GM23338 (cell line): ENCODE measurements at regions not wholly inside any gene's neighbourhood (a gene's known extent, or its start where the extent isn't known, plus 50 kb on each side); places are given as distances from the start of the nearest gene placed in this dataset.

Experiments used
- ATAC-seq: fragments of 200-7000 bp; cut with Tn5 transposase; 3 replicates; pipeline ENCODE4 v1.9.1; 2020
- DNase-seq: peaks from one replicate; pipeline ENCODE4 v3.0.0-alpha.2; 2015; ENCODE audit warnings: low spot score
- H2AFZ ChIP-seq: fragments of 200-600 bp; sonication (generic); 2 replicates; pipeline ENCODE4 v1.8.0; 2016; ENCODE audit warnings: antibody characterized with exemption, mild to moderate bottlenecking, moderate library complexity
- H3F3A ChIP-seq: fragments of 200-600 bp; sonication (generic); replicated peaks from 2 replicates; pipeline ENCODE4 v1.8.0; 2017; ENCODE audit warnings: antibody characterized with exemption, mixed run types, low read depth
- H3K27ac ChIP-seq: fragments of 200-600 bp; sonication (generic); 2 replicates; pipeline ENCODE4 v1.6.1; 2016; ENCODE audit warnings: low read depth
- H3K27me3 ChIP-seq: fragments of 200-600 bp; sonication (generic); 2 replicates; pipeline ENCODE4 v1.8.0; 2016; ENCODE audit warnings: mild to moderate bottlenecking, mixed run types, moderate library complexity; ENCODE audit not compliant: insufficient read depth
- H3K36me3 ChIP-seq: fragments of 200-600 bp; sonication (generic); 2 replicates; pipeline ENCODE4 v1.8.0; 2016; ENCODE audit warnings: mild to moderate bottlenecking; ENCODE audit not compliant: insufficient read depth
- H3K4me1 ChIP-seq: fragments of 200-600 bp; sonication (generic); 2 replicates; pipeline ENCODE4 v1.8.0; 2016; ENCODE audit warnings: mild to moderate bottlenecking, moderate library complexity; ENCODE audit not compliant: insufficient read depth
- H3K4me2 ChIP-seq: fragments of 200-600 bp; sonication (generic); 2 replicates; pipeline ENCODE4 v1.7.1; 2017; ENCODE audit warnings: mixed run types
- H3K4me3 ChIP-seq: fragments of 200-600 bp; sonication (generic); 2 replicates; pipeline ENCODE4 v1.6.1; 2016; ENCODE audit warnings: mixed run types
- H3K79me2 ChIP-seq: fragments of 200-600 bp; sonication (generic); replicated peaks from 2 replicates; pipeline ENCODE4 v1.8.0; 2017; ENCODE audit warnings: mild to moderate bottlenecking; ENCODE audit not compliant: insufficient read depth
- H3K9me2 ChIP-seq: fragments of 200-600 bp; sonication (generic); 2 replicates; pipeline ENCODE4 v1.8.0; 2017; ENCODE audit not compliant: insufficient read depth
- H4K20me1 ChIP-seq: fragments of 200-600 bp; sonication (generic); replicated peaks from 2 replicates; pipeline ENCODE4 v1.8.0; 2017; ENCODE audit warnings: mild to moderate bottlenecking; ENCODE audit not compliant: insufficient read depth
- H3K27ac Mint-ChIP-seq: 2 replicates; pipeline ENCODE4 v1.8.0; 2020; ENCODE audit warnings: inconsistent platforms, mild to moderate bottlenecking, moderate library complexity, mixed read lengths
- H3K27me3 Mint-ChIP-seq: 3 replicates; pipeline ENCODE4 v1.8.0; 2022; ENCODE audit warnings: low read depth, mild to moderate bottlenecking, moderate library complexity, mixed read lengths, inconsistent platforms; ENCODE audit not compliant: insufficient read depth, poor library complexity
- H3K36me3 Mint-ChIP-seq: 3 replicates; pipeline ENCODE4 v1.8.0; 2021; ENCODE audit warnings: low read depth, mild to moderate bottlenecking, inconsistent platforms, moderate library complexity, mixed read lengths
- H3K4me1 Mint-ChIP-seq: 3 replicates; pipeline ENCODE4 v1.8.0; 2020; ENCODE audit warnings: mild to moderate bottlenecking, inconsistent platforms, mixed read lengths
- H3K4me3 Mint-ChIP-seq: 3 replicates; pipeline ENCODE4 v1.8.0; 2021; ENCODE audit warnings: moderate library complexity, mild to moderate bottlenecking, inconsistent platforms, mixed read lengths
- H3K9me3 Mint-ChIP-seq: 3 replicates; pipeline ENCODE4 v1.8.0; 2020; ENCODE audit warnings: moderate library complexity, mild to moderate bottlenecking, inconsistent platforms, mixed read lengths
- CREB1 ChIP-seq: fragments of 250-450 bp; sonication (Bioruptor Pico); IDR thresholded peaks from 2 replicates; pipeline ENCODE4 v1.5.0; 2020; ENCODE audit warnings: low read depth, mild to moderate bottlenecking, moderate library complexity
- CTCF ChIP-seq, 2 experiments: fragments of 200-600 bp in 1 of 2; sonication (generic) in 1 of 2; conservative IDR thresholded peaks; 2 replicates each; pipeline versions ENCODE4 v1.5.1 to v1.6.1; 2016 to 2017; ENCODE audit warnings: antibody characterized with exemption in 2 of 2, low read depth in 2 of 2, mild to moderate bottlenecking in 2 of 2, moderate library complexity in 1 of 2
- ETS1 ChIP-seq: IDR thresholded peaks from 2 replicates; pipeline ENCODE4 v1.6.1; 2016; ENCODE audit warnings: antibody characterized with exemption
- EZH2 ChIP-seq: fragments of 200-600 bp; sonication (generic); IDR thresholded peaks from one replicate; pipeline ENCODE4 v1.8.0; 2017; ENCODE audit warnings: antibody characterized with exemption, mild to moderate bottlenecking, low read depth; ENCODE audit not compliant: unreplicated experiment
- EZH2phosphoT487 ChIP-seq: fragments of 200-600 bp; sonication (generic); IDR thresholded peaks from one replicate; pipeline ENCODE4 v1.8.1; 2018; ENCODE audit warnings: antibody characterized with exemption; ENCODE audit not compliant: unreplicated experiment
- JUNB ChIP-seq: IDR thresholded peaks from one replicate; pipeline ENCODE4 v1.6.1; 2016; ENCODE audit warnings: antibody characterized with exemption; ENCODE audit not compliant: unreplicated experiment
- NANOG ChIP-seq: IDR thresholded peaks from 2 replicates; pipeline ENCODE4 v1.6.1; 2016; ENCODE audit warnings: antibody characterized with exemption, borderline replicate concordance
- POLR2AphosphoS5 ChIP-seq: IDR thresholded peaks from 2 replicates; pipeline ENCODE4 v1.6.1; 2016; ENCODE audit warnings: antibody characterized with exemption, low read depth
- REST ChIP-seq: IDR thresholded peaks from one replicate; pipeline ENCODE4 v1.6.1; 2018; ENCODE audit warnings: antibody characterized with exemption; ENCODE audit not compliant: unreplicated experiment
- STAT1 ChIP-seq: IDR thresholded peaks from one replicate; pipeline ENCODE4 v1.6.1; 2016; ENCODE audit warnings: antibody characterized with exemption; ENCODE audit not compliant: unreplicated experiment
- ZNF114 ChIP-seq: fragments of 250-450 bp; sonication (Bioruptor Pico); IDR thresholded peaks from 2 replicates; pipeline ENCODE4 v1.5.0; 2020; ENCODE audit warnings: mild to moderate bottlenecking, moderate library complexity
- ZNF331 ChIP-seq: fragments of 250-450 bp; sonication (Bioruptor Pico); IDR thresholded peaks from 2 replicates; pipeline ENCODE4 v1.5.0; 2020; ENCODE audit warnings: low read depth, mild to moderate bottlenecking, moderate library complexity
- ZNF462 ChIP-seq: fragments of 250-450 bp; sonication (Bioruptor Pico); IDR thresholded peaks from 2 replicates; pipeline ENCODE4 v1.5.0; 2020; ENCODE audit warnings: mild to moderate bottlenecking, moderate library complexity

- Histone ChIP-seq H3K79me2 (no peaks in the 10 kb centered on the region), H4K20me1 (no peaks in the 10 kb centered on the region), H3K36me3 (no peaks in the 10 kb centered on the region), H3F3A (no peaks in the 10 kb centered on the region), H3K27me3 (no peaks in the 10 kb centered on the region), H3K4me2 (no peak overlapping the region), H3K4me1 (no peaks in the 10 kb centered on the region), H2AFZ (no peak overlapping the region), H3K9me2 (0 out of 2 replicates have a peak, but pooled peaks cover 10% of the 10 kb centered on the region), H3K27ac (no peak overlapping the region), H3K4me3 (no peak overlapping the region)
- no peak overlapping the region for H3K4me3 Mint-ChIP-seq
- DNase-seq (no peak), ATAC-seq (no peak)
- peaks cover 40% of the 10 kb centered on the region for H3K9me3 Mint-ChIP-seq
- no peaks in the 10 kb centered on the region for H3K4me1 Mint-ChIP-seq
- H3K27ac Mint-ChIP-seq = no peak overlapping the region
- H3K36me3 Mint-ChIP-seq = peaks cover 33% of the 10 kb centered on the region
- peaks cover 1% of the 10 kb centered on the region for H3K27me3 Mint-ChIP-seq
- TF ChIP-seq ZNF114 (CRISPR knock-in tag) (no peak), EZH2 (no peak), NANOG (no peak), ZNF462 (CRISPR knock-in tag) (no peak), ZNF331 (no peak), ETS1 (no peak), CREB1 (CRISPR knock-in tag) (no peak), POLR2AphosphoS5 (no peak), REST (no peak), JUNB (no peak), STAT1 (no peak), EZH2phosphoT487 (no peak), CTCF (conservative IDR thresholded peaks at IDR 0.05; ENCODE audit: low read depth in 2 of 2) (no peak)
Observed at GRCh38 chr4:72216539-72217277, 184.9 kb downstream of the NPFFR2 start.
